Hepatocyte (in vitro differentiated cells): ENCODE measurements at regions not wholly inside any gene's neighbourhood (a gene's known extent, or its start where the extent isn't known, plus 50 kb on each side); places are given as distances from the start of the nearest gene placed in this dataset.

Experiments
- EZH2 ChIP-seq: fragments of 200-600 bp; sonication (generic); IDR thresholded peaks from 2 replicates; pipeline ENCODE4 v1.6.1; 2016; ENCODE audit warnings: antibody characterized with exemption, mild to moderate bottlenecking, borderline replicate concordance
- EZH2phosphoT487 ChIP-seq: fragments of 200-600 bp; sonication (generic); IDR thresholded peaks from one replicate; pipeline ENCODE4 v1.6.1; 2018; ENCODE audit warnings: antibody characterized with exemption, mild to moderate bottlenecking, low read depth, moderate library complexity; ENCODE audit not compliant: unreplicated experiment, severe bottlenecking
- TF ChIP-seq, protein P1 (sequence below): fragments of 200-600 bp; sonication (generic); IDR thresholded peaks from 2 replicates; pipeline ENCODE4 v1.5.1; 2016; ENCODE audit warnings: antibody characterized with exemption, mild to moderate bottlenecking; ENCODE audit not compliant: poor library complexity

DNA sequence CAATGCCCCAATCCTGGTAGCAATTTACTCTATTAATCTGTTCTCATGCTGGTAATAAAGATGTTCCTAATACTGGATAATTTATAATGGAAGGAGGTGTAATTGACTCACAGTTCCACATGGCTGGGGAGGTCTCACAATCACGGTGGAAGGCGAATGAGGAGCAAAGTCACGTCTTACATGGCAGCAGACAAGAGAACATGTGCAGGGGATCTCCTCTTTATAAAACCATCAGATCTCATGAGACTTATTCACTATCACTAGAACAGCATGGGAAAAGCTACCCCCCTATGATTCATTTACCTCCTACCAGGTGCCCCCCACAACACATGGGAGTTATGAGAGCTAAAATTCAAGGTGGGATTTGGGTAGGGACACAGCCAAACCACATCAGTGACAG lies 872.2 kb downstream of the ANKRD7 start:
- TF ChIP-seq, protein P1, sequence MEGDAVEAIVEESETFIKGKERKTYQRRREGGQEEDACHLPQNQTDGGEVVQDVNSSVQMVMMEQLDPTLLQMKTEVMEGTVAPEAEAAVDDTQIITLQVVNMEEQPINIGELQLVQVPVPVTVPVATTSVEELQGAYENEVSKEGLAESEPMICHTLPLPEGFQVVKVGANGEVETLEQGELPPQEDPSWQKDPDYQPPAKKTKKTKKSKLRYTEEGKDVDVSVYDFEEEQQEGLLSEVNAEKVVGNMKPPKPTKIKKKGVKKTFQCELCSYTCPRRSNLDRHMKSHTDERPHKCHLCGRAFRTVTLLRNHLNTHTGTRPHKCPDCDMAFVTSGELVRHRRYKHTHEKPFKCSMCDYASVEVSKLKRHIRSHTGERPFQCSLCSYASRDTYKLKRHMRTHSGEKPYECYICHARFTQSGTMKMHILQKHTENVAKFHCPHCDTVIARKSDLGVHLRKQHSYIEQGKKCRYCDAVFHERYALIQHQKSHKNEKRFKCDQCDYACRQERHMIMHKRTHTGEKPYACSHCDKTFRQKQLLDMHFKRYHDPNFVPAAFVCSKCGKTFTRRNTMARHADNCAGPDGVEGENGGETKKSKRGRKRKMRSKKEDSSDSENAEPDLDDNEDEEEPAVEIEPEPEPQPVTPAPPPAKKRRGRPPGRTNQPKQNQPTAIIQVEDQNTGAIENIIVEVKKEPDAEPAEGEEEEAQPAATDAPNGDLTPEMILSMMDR: no peak
- TF ChIP-seq EZH2 (no peak), EZH2phosphoT487 (no peak)
